CD4-positive, alpha-beta T cell (primary cell): ENCODE measurements at regions not wholly inside any gene's neighbourhood (a gene's known extent, or its start where the extent isn't known, plus 50 kb on each side); places are given as distances from the start of the nearest gene placed in this dataset.

ENCODE experiments used
- ATAC-seq: fragments of 200-7000 bp; cut with Tn5 transposase; one replicate; pipeline ENCODE4 v1.10.0; 2022; ENCODE audit warnings: mild to moderate bottlenecking; ENCODE audit not compliant: poor library complexity
- CTCF ChIA-PET: fragments of 350-600 bp; sonication (Branson Sonifier 250); formaldehyde crosslinking; loops from one replicate; lab custom pipeline; 2021; ENCODE audit warnings: antibody characterized with exemption, inconsistent platforms; lab: Charles Lee
- POLR2A ChIA-PET: fragments of 350-600 bp; sonication (Branson Sonifier 250); formaldehyde crosslinking; loops from one replicate; lab custom pipeline; 2021; ENCODE audit warnings: antibody characterized with exemption, inconsistent platforms; lab: Charles Lee
- DNase-seq, 14 experiments: peaks; one replicate each; pipeline ENCODE4 v3.0.0-alpha.2; 2013 to 2020; ENCODE audit warnings: mixed read lengths in 2 of 14
- H3K27ac ChIP-seq, 2 donors: one replicate each; pipeline versions ENCODE4 v1.5.1 to v1.7.0; 2013; ENCODE audit warnings: low read length in 2 of 2, low read depth in 1 of 2, mild to moderate bottlenecking in 1 of 2
- H3K27me3 ChIP-seq, 2 experiments: 1 replicate in 1 of 2; 2 replicates in 1 of 2; pipeline versions ENCODE4 v1.6.1 to v1.7.0; 2013; ENCODE audit warnings: low read length in 2 of 2, control low read depth in 1 of 2, mild to moderate bottlenecking in 1 of 2, moderate library complexity in 1 of 2; ENCODE audit not compliant: insufficient read depth in 2 of 2, control insufficient read depth in 1 of 2
- H3K36me3 ChIP-seq: one replicate; pipeline ENCODE4 v1.6.1; 2013; ENCODE audit warnings: low read length, control low read depth; ENCODE audit not compliant: insufficient read depth
- H3K4me1 ChIP-seq: one replicate; pipeline ENCODE4 v1.6.1; 2013; ENCODE audit warnings: low read length, control low read depth; ENCODE audit not compliant: insufficient read depth
- H3K4me3 ChIP-seq: one replicate; pipeline ENCODE4 v1.5.1; 2013; ENCODE audit warnings: mild to moderate bottlenecking, low read length, moderate library complexity
- H3K9me3 ChIP-seq, 2 experiments: 1 replicate in 1 of 2; 2 replicates in 1 of 2; pipeline versions ENCODE4 v1.6.1 to v1.7.0; 2013; ENCODE audit warnings: low read length in 2 of 2, mild to moderate bottlenecking in 2 of 2, control low read depth in 1 of 2, moderate library complexity in 1 of 2; ENCODE audit not compliant: control insufficient read depth in 1 of 2, insufficient read depth in 1 of 2
- H3K27ac Mint-ChIP-seq: one replicate; pipeline ENCODE4 v1.8.0; 2020; ENCODE audit warnings: mixed read lengths
- H3K27me3 Mint-ChIP-seq: one replicate; pipeline ENCODE4 v1.8.0; 2021; ENCODE audit warnings: mixed read lengths
- H3K36me3 Mint-ChIP-seq: one replicate; pipeline ENCODE4 v1.8.0; 2021; ENCODE audit warnings: low read depth, mixed read lengths
- H3K4me1 Mint-ChIP-seq: one replicate; pipeline ENCODE4 v1.8.0; 2021; ENCODE audit warnings: low read depth, mixed read lengths
- H3K4me3 Mint-ChIP-seq: one replicate; pipeline ENCODE4 v1.8.0; 2020; ENCODE audit warnings: mild to moderate bottlenecking, mixed read lengths
- H3K9me3 Mint-ChIP-seq: one replicate; pipeline ENCODE4 v1.8.0; 2020; ENCODE audit warnings: mixed read lengths
- intact Hi-C, 2 experiments: fragments of 100-400 bp; cut with DNase I in 1 of 2; cut with micrococcal nuclease in 1 of 2; formaldehyde crosslinking; loops; one replicate each; pipeline versions ENCODE4 v1.15.1 to v1.9.0; 2023 to 2025; cut with DNase I, micrococcal nuclease
- TF ChIP-seq, protein P1 (sequence below): fragments of 200-600 bp; IDR thresholded peaks from one replicate; pipeline ENCODE4 v1.8.0; 2022; ENCODE audit warnings: antibody characterized with exemption, mild to moderate bottlenecking

DNA sequence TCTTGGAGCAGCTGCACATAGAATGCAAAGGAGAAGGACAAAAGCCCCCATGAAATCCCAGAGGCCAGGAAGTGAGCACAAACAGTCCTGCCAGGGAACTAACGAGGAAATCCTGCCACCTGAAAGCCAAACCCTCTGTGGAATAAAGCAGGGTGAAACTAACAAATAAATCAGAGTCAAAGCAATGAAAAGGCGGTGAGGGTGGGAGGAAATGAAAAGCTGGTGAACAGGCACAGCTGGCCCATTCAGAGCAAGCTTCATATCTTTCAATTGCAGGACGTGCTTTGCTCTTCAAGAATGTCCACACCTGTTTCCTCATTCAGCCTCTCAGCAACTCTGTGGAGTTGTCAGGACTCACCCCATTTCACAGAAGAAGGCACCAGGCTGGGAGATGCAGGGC is 108.1 kb downstream of the ABCC12 start:
- DNase-seq = no peak
- H3K9me3 Mint-ChIP-seq = no peaks in the 10 kb centered on the region
- peaks cover 14% of the 10 kb centered on the region for H3K27me3 Mint-ChIP-seq
- Histone ChIP-seq H3K4me3 (no peak overlapping the region), H3K4me1 (no peaks in the 10 kb centered on the region), H3K27me3 (no peaks in the 10 kb centered on the region), H3K36me3 (no peaks in the 10 kb centered on the region), H3K27ac (no peak overlapping the region), H3K9me3 (no peaks in the 10 kb centered on the region)
- TF ChIP-seq, protein P1, sequence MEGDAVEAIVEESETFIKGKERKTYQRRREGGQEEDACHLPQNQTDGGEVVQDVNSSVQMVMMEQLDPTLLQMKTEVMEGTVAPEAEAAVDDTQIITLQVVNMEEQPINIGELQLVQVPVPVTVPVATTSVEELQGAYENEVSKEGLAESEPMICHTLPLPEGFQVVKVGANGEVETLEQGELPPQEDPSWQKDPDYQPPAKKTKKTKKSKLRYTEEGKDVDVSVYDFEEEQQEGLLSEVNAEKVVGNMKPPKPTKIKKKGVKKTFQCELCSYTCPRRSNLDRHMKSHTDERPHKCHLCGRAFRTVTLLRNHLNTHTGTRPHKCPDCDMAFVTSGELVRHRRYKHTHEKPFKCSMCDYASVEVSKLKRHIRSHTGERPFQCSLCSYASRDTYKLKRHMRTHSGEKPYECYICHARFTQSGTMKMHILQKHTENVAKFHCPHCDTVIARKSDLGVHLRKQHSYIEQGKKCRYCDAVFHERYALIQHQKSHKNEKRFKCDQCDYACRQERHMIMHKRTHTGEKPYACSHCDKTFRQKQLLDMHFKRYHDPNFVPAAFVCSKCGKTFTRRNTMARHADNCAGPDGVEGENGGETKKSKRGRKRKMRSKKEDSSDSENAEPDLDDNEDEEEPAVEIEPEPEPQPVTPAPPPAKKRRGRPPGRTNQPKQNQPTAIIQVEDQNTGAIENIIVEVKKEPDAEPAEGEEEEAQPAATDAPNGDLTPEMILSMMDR = no peak
- no peaks in the 10 kb centered on the region for H3K4me1 Mint-ChIP-seq
- ChIA-PET POLR2A (no interaction called here), CTCF (no interaction called here)
- H3K27ac Mint-ChIP-seq = no peak overlapping the region
- H3K4me3 Mint-ChIP-seq = no peak overlapping the region
- intact Hi-C loops = no loop called here
- ATAC-seq = no peak
- H3K36me3 Mint-ChIP-seq = no peaks in the 10 kb centered on the region

DNA sequence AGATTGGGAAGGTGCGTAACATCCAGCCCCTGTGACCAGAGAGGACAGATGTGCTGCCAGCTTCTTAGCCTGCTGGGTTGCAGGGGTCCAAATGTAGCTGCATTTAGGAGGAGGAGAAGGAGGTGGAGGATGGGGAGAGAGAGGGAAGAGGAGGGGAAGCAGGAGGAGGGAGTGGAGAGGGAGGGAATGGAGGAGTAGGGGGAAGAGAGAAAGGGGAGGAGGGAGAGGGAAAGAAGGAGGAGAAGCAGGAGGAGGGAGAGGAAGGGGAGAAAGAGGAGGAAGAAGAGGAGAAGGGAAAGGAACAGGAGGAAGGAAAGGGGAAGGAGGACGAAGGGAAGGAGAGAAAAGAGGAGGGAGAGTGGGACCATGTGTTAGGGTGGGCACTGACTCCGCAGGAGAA is 108.6 kb downstream of the ABCC12 start:
- Histone ChIP-seq H3K9me3 (no peaks in the 10 kb centered on the region), H3K27ac (no peak overlapping the region), H3K4me3 (no peak overlapping the region), H3K4me1 (no peaks in the 10 kb centered on the region), H3K36me3 (no peaks in the 10 kb centered on the region), H3K27me3 (no peaks in the 10 kb centered on the region)
- intact Hi-C loops = no loop called here
- CTCF ChIA-PET = no interaction called here
- Mint-ChIP-seq H3K9me3 (no peaks in the 10 kb centered on the region), H3K27me3 (peaks cover 14% of the 10 kb centered on the region), H3K27ac (no peak overlapping the region), H3K36me3 (no peaks in the 10 kb centered on the region), H3K4me1 (no peaks in the 10 kb centered on the region), H3K4me3 (no peak overlapping the region)
- DNase-seq = no peak
- TF ChIP-seq, protein P1 = no peak
- ATAC-seq = no peak
- POLR2A ChIA-PET = no interaction called here

DNA sequence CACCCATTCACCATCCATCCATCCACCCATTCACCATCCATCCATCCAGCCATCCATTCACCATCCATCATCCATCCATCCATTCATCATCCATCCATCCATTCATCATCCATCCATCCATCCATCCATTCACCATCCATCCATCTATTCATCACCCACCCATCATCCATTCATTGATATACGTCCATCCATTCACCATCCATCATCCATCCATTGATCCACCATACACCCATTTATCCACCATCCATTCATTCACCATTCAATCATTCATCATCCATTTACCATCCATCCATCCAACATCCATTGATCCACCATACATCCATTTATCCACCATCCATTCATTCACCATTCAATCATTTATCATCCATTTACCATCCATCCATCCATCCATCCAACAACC is 111.7 kb downstream of the ABCC12 start:
- Histone ChIP-seq H3K4me1 (no peaks in the 10 kb centered on the region), H3K27me3 (no peaks in the 10 kb centered on the region), H3K9me3 (no peaks in the 10 kb centered on the region), H3K27ac (no peak overlapping the region), H3K4me3 (no peak overlapping the region), H3K36me3 (no peaks in the 10 kb centered on the region)
- TF ChIP-seq, protein P1 = no peak
- peaks cover 22% of the 10 kb centered on the region for H3K27me3 Mint-ChIP-seq
- H3K9me3 Mint-ChIP-seq = no peaks in the 10 kb centered on the region
- ATAC-seq = no peak
- no peaks in the 10 kb centered on the region for H3K4me1 Mint-ChIP-seq
- DNase-seq = no peak
- H3K36me3 Mint-ChIP-seq = no peaks in the 10 kb centered on the region
- intact Hi-C loops = no loop called here
- ChIA-PET CTCF (no interaction called here), POLR2A (no interaction called here)
- H3K4me3 Mint-ChIP-seq = no peak overlapping the region
- no peak overlapping the region for H3K27ac Mint-ChIP-seq
